ENCODE measurements at regions not wholly inside any gene's neighbourhood (a gene's known extent, or its start where the extent isn't known, plus 50 kb on each side); places are given as distances from the start of the nearest gene placed in this dataset.

GRCh38 chr12:61513499-61513898, 746.7 kb upstream of the USP15 start:
- DNase-seq: no peak
- Histone ChIP-seq H3K27ac (no peak overlapping the region), H3K27me3 (no peaks in the 10 kb centered on the region), H3K4me1 (no peaks in the 10 kb centered on the region), H3K36me3 (no peaks in the 10 kb centered on the region), H3K4me3 (no peak overlapping the region), H3K9me3 (no peaks in the 10 kb centered on the region)
- WGBS, 2 donors: 55 to 65% methylated on average over 2 of the region's 2 CpGs
- intact Hi-C loops (cut with DNase I): no loop called here
- TF ChIP-seq POLR2A (IDR thresholded peaks at IDR 0.05): no peak
- TF ChIP-seq CTCF (IDR thresholded peaks at IDR 0.05): no peak

- no peaks in the 10 kb centered on the region for H3K36me3 ChIP-seq
- H3K27me3 ChIP-seq: no peaks in the 10 kb centered on the region
- WGBS, 2 donors: 69 to 73% methylated on average over 8 of the region's 8 CpGs
- H3K4me1 ChIP-seq: no peaks in the 10 kb centered on the region
- H3K27ac ChIP-seq: no peak overlapping the region
- H3K9me3 ChIP-seq: no peaks in the 10 kb centered on the region
- intact Hi-C loops (cut with DNase I): no loop called here
- no peak for DNase-seq
- H3K4me3 ChIP-seq: no peak overlapping the region
- TF ChIP-seq POLR2A (IDR thresholded peaks at IDR 0.05) (no peak), CTCF (IDR thresholded peaks at IDR 0.05) (no peak)
Measured at GRCh38 chr12:61514016-61514415, 746.2 kb upstream of the USP15 start.

- 56 to 73% methylated on average over 1 of the region's 1 CpG for WGBS, 2 donors
- no peak for TF ChIP-seq POLR2A (IDR thresholded peaks at IDR 0.05)
- no peak for TF ChIP-seq CTCF (IDR thresholded peaks at IDR 0.05)
- H3K27ac ChIP-seq: no peak overlapping the region
- no peaks in the 10 kb centered on the region for H3K27me3 ChIP-seq
- intact Hi-C loops (cut with DNase I): no loop called here
- H3K36me3 ChIP-seq: no peaks in the 10 kb centered on the region
- no peaks in the 10 kb centered on the region for H3K4me1 ChIP-seq
- DNase-seq: no peak
- H3K4me3 ChIP-seq: no peak overlapping the region
- no peaks in the 10 kb centered on the region for H3K9me3 ChIP-seq
Measured at GRCh38 chr12:61521258-61521657, 738.9 kb upstream of the USP15 start.

- TF ChIP-seq CTCF (IDR thresholded peaks at IDR 0.05): no peak
- TF ChIP-seq POLR2A (IDR thresholded peaks at IDR 0.05): no peak
- intact Hi-C loops (cut with DNase I): no loop called here
- H3K27me3 ChIP-seq: no peaks in the 10 kb centered on the region
- no peaks in the 10 kb centered on the region for H3K9me3 ChIP-seq
- 64 to 65% methylated on average over 3 of the region's 3 CpGs for WGBS, 2 donors
- no peak for DNase-seq
- no peak overlapping the region for H3K4me3 ChIP-seq
- no peaks in the 10 kb centered on the region for H3K36me3 ChIP-seq
- no peaks in the 10 kb centered on the region for H3K4me1 ChIP-seq
- no peak overlapping the region for H3K27ac ChIP-seq
Measured at GRCh38 chr12:61523276-61523992, 736.8 kb upstream of the USP15 start.

GRCh38 chr12:61524851-61525250, 735.4 kb upstream of the USP15 start:
- intact Hi-C loops (cut with DNase I): no loop called here
- Histone ChIP-seq H3K27ac (no peak overlapping the region), H3K27me3 (no peaks in the 10 kb centered on the region), H3K4me1 (no peaks in the 10 kb centered on the region), H3K9me3 (no peaks in the 10 kb centered on the region), H3K36me3 (no peaks in the 10 kb centered on the region), H3K4me3 (no peak overlapping the region)
- DNase-seq: no peak
- WGBS, 2 donors: 30 to 43% methylated on average over 2 of the region's 2 CpGs
- no peak for TF ChIP-seq POLR2A (IDR thresholded peaks at IDR 0.05)
- no peak for TF ChIP-seq CTCF (IDR thresholded peaks at IDR 0.05)
